H9 (cell line): ENCODE measurements at regions not wholly inside any gene's neighbourhood (a gene's known extent, or its start where the extent isn't known, plus 50 kb on each side); places are given as distances from the start of the nearest gene placed in this dataset.

Experiments
- DNase-seq: peaks from one replicate; pipeline ENCODE4 v3.0.0-alpha.2; 2017
- H2AFZ ChIP-seq: one replicate; pipeline ENCODE4 v1.6.1; 2013; ENCODE audit warnings: mild to moderate bottlenecking, low read length, control low read depth, moderate library complexity
- H2AK5ac ChIP-seq: 2 replicates; pipeline ENCODE4 v1.6.1; 2013; ENCODE audit warnings: low read length, control low read depth, mixed read lengths; ENCODE audit not compliant: insufficient read length
- H2BK120ac ChIP-seq: one replicate; pipeline ENCODE4 v1.6.1; 2013; ENCODE audit warnings: low read depth, mild to moderate bottlenecking, low read length, control low read depth, inconsistent platforms; ENCODE audit not compliant: poor library complexity, severe bottlenecking
- H2BK12ac ChIP-seq: 2 replicates; pipeline ENCODE4 v1.6.1; 2013; ENCODE audit warnings: low read length, control low read depth, mixed read lengths, low read depth; ENCODE audit not compliant: insufficient read length
- H2BK15ac ChIP-seq: 2 replicates; pipeline ENCODE4 v1.6.1; 2013; ENCODE audit warnings: low read depth, low read length, control low read depth
- H2BK20ac ChIP-seq: one replicate; pipeline ENCODE4 v1.6.1; 2013; ENCODE audit warnings: low read depth, mild to moderate bottlenecking, low read length, control low read depth, inconsistent platforms; ENCODE audit not compliant: poor library complexity, severe bottlenecking
- H2BK5ac ChIP-seq: 2 replicates; pipeline ENCODE4 v1.6.1; 2013; ENCODE audit warnings: low read length, control low read depth, mixed read lengths; ENCODE audit not compliant: insufficient read length
- H3K14ac ChIP-seq: 2 replicates; pipeline ENCODE4 v1.6.1; 2013; ENCODE audit warnings: low read length, control low read depth; ENCODE audit not compliant: insufficient read depth
- H3K18ac ChIP-seq: 2 replicates; pipeline ENCODE4 v1.6.1; 2013; ENCODE audit warnings: low read depth, mild to moderate bottlenecking, mixed read lengths, low read length, control low read depth; ENCODE audit not compliant: insufficient read length
- H3K23ac ChIP-seq: 2 replicates; pipeline ENCODE4 v1.6.1; 2013; ENCODE audit warnings: low read length, control low read depth, mixed read lengths, low read depth; ENCODE audit not compliant: insufficient read length
- H3K23me2 ChIP-seq: 2 replicates; pipeline ENCODE4 v1.6.1; 2013; ENCODE audit warnings: low read depth, mild to moderate bottlenecking, mixed read lengths, low read length, control low read depth; ENCODE audit not compliant: insufficient read length, poor library complexity, severe bottlenecking
- H3K27ac ChIP-seq: 2 replicates; pipeline ENCODE4 v1.5.1; 2013; ENCODE audit warnings: low read length, control low read depth, mixed read lengths, low read depth; ENCODE audit not compliant: insufficient read length
- H3K27me3 ChIP-seq: 2 replicates; pipeline ENCODE4 v1.6.1; 2013; ENCODE audit warnings: low read length, control low read depth, inconsistent platforms; ENCODE audit not compliant: insufficient read depth
- H3K4ac ChIP-seq: 2 replicates; pipeline ENCODE4 v1.6.1; 2013; ENCODE audit warnings: low read depth, mild to moderate bottlenecking, control low read depth, inconsistent platforms, low read length, moderate library complexity
- H3K4me1 ChIP-seq: 2 replicates; pipeline ENCODE4 v1.6.1; 2013; ENCODE audit warnings: low read length, control low read depth, inconsistent platforms; ENCODE audit not compliant: insufficient read depth
- H3K4me2 ChIP-seq: 2 replicates; pipeline ENCODE4 v1.6.1; 2013; ENCODE audit warnings: low read length, control low read depth, mixed read lengths; ENCODE audit not compliant: insufficient read length, insufficient read depth
- H3K56ac ChIP-seq: 2 replicates; pipeline ENCODE4 v1.6.1; 2013; ENCODE audit warnings: low read depth, mild to moderate bottlenecking, mixed read lengths, low read length, control low read depth; ENCODE audit not compliant: insufficient read length
- H3K79me1 ChIP-seq: 2 replicates; pipeline ENCODE4 v1.6.1; 2013; ENCODE audit warnings: low read depth, mild to moderate bottlenecking, moderate library complexity, low read length, control low read depth, inconsistent platforms; ENCODE audit not compliant: insufficient read depth, poor library complexity, severe bottlenecking
- H3K79me2 ChIP-seq: 2 replicates; pipeline ENCODE4 v1.6.1; 2013; ENCODE audit warnings: low read length, control low read depth, inconsistent platforms; ENCODE audit not compliant: insufficient read depth
- H3K9ac ChIP-seq: 2 replicates; pipeline ENCODE4 v1.6.1; 2013; ENCODE audit warnings: low read length, control low read depth, mixed read lengths; ENCODE audit not compliant: insufficient read length; ENCODE audit errors: extremely low read depth
- H3K9me3 ChIP-seq: one replicate; pipeline ENCODE4 v1.6.1; 2013; ENCODE audit warnings: low read depth, low read length, inconsistent platforms; ENCODE audit not compliant: control insufficient read depth
- H3T11ph ChIP-seq: one replicate; pipeline ENCODE4 v1.6.1; 2013; ENCODE audit warnings: mild to moderate bottlenecking, low read length, control low read depth, inconsistent platforms
- H4K20me1 ChIP-seq: one replicate; pipeline ENCODE4 v1.6.1; 2013; ENCODE audit not compliant: control insufficient read depth, insufficient read length, insufficient read depth
- H4K5ac ChIP-seq: 2 replicates; pipeline ENCODE4 v1.6.1; 2013; ENCODE audit warnings: low read depth, mild to moderate bottlenecking, mixed read lengths, low read length, control low read depth; ENCODE audit not compliant: insufficient read length
- H4K8ac ChIP-seq: replicated peaks from 2 replicates; pipeline ENCODE4 v1.6.1; 2013; ENCODE audit warnings: low read length, control low read depth, mixed read lengths, low read depth; ENCODE audit not compliant: insufficient read length
- H4K91ac ChIP-seq: 2 replicates; pipeline ENCODE4 v1.6.1; 2013; ENCODE audit warnings: low read depth, mild to moderate bottlenecking, moderate library complexity, mixed read lengths, low read length, control low read depth; ENCODE audit not compliant: insufficient read length
- H3K27ac Mint-ChIP-seq, 3 experiments: 2 replicates in 2 of 3; 3 replicates in 1 of 3; pipeline ENCODE4 v1.8.0; 2020 to 2021; ENCODE audit warnings: mixed read lengths in 3 of 3, mild to moderate bottlenecking in 1 of 3, moderate library complexity in 1 of 3
- H3K27me3 Mint-ChIP-seq: 2 replicates; pipeline ENCODE4 v1.8.0; 2021; ENCODE audit warnings: low read depth, mild to moderate bottlenecking, moderate library complexity, mixed read lengths
- H3K36me3 Mint-ChIP-seq, 3 experiments: 2 replicates in 2 of 3; 3 replicates in 1 of 3; pipeline ENCODE4 v1.8.0; 2020 to 2021; ENCODE audit warnings: low read depth in 3 of 3, mixed read lengths in 3 of 3; ENCODE audit not compliant: insufficient read depth in 1 of 3
- H3K4me1 Mint-ChIP-seq, 2 experiments: 2 replicates each; pipeline ENCODE4 v1.8.0; 2020; ENCODE audit warnings: mixed read lengths in 2 of 2
- H3K4me3 Mint-ChIP-seq, 2 experiments: 2 replicates in 1 of 2; 3 replicates in 1 of 2; pipeline ENCODE4 v1.8.0; 2020 to 2021; ENCODE audit warnings: mild to moderate bottlenecking in 2 of 2, mixed read lengths in 2 of 2, moderate library complexity in 1 of 2
- H3K9me3 Mint-ChIP-seq, 2 experiments: 2 replicates in 1 of 2; 3 replicates in 1 of 2; pipeline ENCODE4 v1.8.0; 2020; ENCODE audit warnings: mild to moderate bottlenecking in 2 of 2, mixed read lengths in 2 of 2, moderate library complexity in 1 of 2
- WGBS: extraction: QIAGEN DNeasy Blood & Tissue Kit; methylation state at CpG from one replicate; pipeline ENCODE4 v1.1.7; 2013; ENCODE audit warnings: missing lambda C conversion rate, low lambda C conversion rate, mixed read lengths; ENCODE audit not compliant: insufficient read length; ENCODE audit errors: extremely low coverage; 5-methylcytosine and 5-hydroxymethylcytosine counted together
- TF ChIP-seq, protein P1 (sequence below): fragments of 200-600 bp; sonication (generic); conservative IDR thresholded peaks from 3 replicates; pipeline ENCODE4 v1.8.0; 2021; ENCODE audit warnings: antibody characterized with exemption, mild to moderate bottlenecking

- H3K27ac Mint-ChIP-seq, result no peak overlapping the region
Measured at GRCh38 chr16:79537584-79537983, 63.0 kb downstream of the MAF start.

More at GRCh38 chr16:79537584-79537983, 63.0 kb downstream of the MAF start:
- no peak overlapping the region for H3K4ac ChIP-seq
- no peak overlapping the region for H4K5ac ChIP-seq
- no peaks in the 10 kb centered on the region for H3K27me3 ChIP-seq
- H4K91ac ChIP-seq, result no peak overlapping the region
- no peak overlapping the region for H2BK5ac ChIP-seq
- no peaks in the 10 kb centered on the region for H3K4me1 Mint-ChIP-seq
- H3K36me3 Mint-ChIP-seq, result no peaks in the 10 kb centered on the region; a peak in 1 of 7 replicates
- H4K20me1 ChIP-seq, result no peaks in the 10 kb centered on the region
- WGBS, result no CpG with 5 or more reads among the region's 6 CpGs
- no peak overlapping the region for H2BK120ac ChIP-seq
- H3K4me3 Mint-ChIP-seq, result no peak overlapping the region
- H2BK15ac ChIP-seq, result no peak overlapping the region
- H3K9me3 ChIP-seq, result no peaks in the 10 kb centered on the region
- no peak overlapping the region for H3K23ac ChIP-seq
- no peak overlapping the region for H3K56ac ChIP-seq
- H3K27ac ChIP-seq, result no peak overlapping the region
- no peaks in the 10 kb centered on the region for H3K9me3 Mint-ChIP-seq
- H3K9ac ChIP-seq, result no peak overlapping the region
- no peak for DNase-seq
- no peaks in the 10 kb centered on the region for H3K79me2 ChIP-seq
- no peaks in the 10 kb centered on the region for H3K79me1 ChIP-seq
- no peak overlapping the region for H3T11ph ChIP-seq
- no peak overlapping the region for H2BK12ac ChIP-seq
- no peak overlapping the region for H2AFZ ChIP-seq
- TF ChIP-seq, protein P1, sequence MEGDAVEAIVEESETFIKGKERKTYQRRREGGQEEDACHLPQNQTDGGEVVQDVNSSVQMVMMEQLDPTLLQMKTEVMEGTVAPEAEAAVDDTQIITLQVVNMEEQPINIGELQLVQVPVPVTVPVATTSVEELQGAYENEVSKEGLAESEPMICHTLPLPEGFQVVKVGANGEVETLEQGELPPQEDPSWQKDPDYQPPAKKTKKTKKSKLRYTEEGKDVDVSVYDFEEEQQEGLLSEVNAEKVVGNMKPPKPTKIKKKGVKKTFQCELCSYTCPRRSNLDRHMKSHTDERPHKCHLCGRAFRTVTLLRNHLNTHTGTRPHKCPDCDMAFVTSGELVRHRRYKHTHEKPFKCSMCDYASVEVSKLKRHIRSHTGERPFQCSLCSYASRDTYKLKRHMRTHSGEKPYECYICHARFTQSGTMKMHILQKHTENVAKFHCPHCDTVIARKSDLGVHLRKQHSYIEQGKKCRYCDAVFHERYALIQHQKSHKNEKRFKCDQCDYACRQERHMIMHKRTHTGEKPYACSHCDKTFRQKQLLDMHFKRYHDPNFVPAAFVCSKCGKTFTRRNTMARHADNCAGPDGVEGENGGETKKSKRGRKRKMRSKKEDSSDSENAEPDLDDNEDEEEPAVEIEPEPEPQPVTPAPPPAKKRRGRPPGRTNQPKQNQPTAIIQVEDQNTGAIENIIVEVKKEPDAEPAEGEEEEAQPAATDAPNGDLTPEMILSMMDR, result no peak
- H3K23me2 ChIP-seq, result no peaks in the 10 kb centered on the region
- H2BK20ac ChIP-seq, result no peak overlapping the region
- H3K4me2 ChIP-seq, result no peak overlapping the region
- H4K8ac ChIP-seq, result no peak overlapping the region
- no peak overlapping the region for H2AK5ac ChIP-seq
- H3K4me1 ChIP-seq, result no peaks in the 10 kb centered on the region
- no peak overlapping the region for H3K18ac ChIP-seq
- H3K14ac ChIP-seq, result no peak overlapping the region
- H3K27me3 Mint-ChIP-seq, result peaks cover 2% of the 10 kb centered on the region; the same call in 1 of the 2 replicates
